ENCODE measurements at regions not wholly inside any gene's neighbourhood (a gene's known extent, or its start where the extent isn't known, plus 50 kb on each side); places are given as distances from the start of the nearest gene placed in this dataset.
"Not testable (repeated sequence)": the region's sequence is repeated elsewhere in the genome, so short reads cannot be mapped to it uniquely, and the experiment has no call there.

GRCh38 chr11:79615425-79615824, 174.6 kb upstream of the TENM4 start:
- no peak overlapping the region for H3K4me3 ChIP-seq
- no peak for DNase-seq (ENCODE audit: low spot score)
- no peak overlapping the region for H3K27ac ChIP-seq
- no peak for TF ChIP-seq CTCF (IDR thresholded peaks at IDR 0.05)

GRCh38 chr11:79610678-79611077, 169.8 kb upstream of the TENM4 start:
- H3K4me3 ChIP-seq = no peak overlapping the region
- DNase-seq (ENCODE audit: low spot score) = no peak
- H3K27ac ChIP-seq = no peak overlapping the region
- TF ChIP-seq CTCF (IDR thresholded peaks at IDR 0.05) = no peak

GRCh38 chr11:79610139-79610538, 169.3 kb upstream of the TENM4 start:
- H3K4me3 ChIP-seq = no peak overlapping the region
- no peak for TF ChIP-seq CTCF (IDR thresholded peaks at IDR 0.05)
- no peak overlapping the region for H3K27ac ChIP-seq
- no peak for DNase-seq (ENCODE audit: low spot score)

DNA sequence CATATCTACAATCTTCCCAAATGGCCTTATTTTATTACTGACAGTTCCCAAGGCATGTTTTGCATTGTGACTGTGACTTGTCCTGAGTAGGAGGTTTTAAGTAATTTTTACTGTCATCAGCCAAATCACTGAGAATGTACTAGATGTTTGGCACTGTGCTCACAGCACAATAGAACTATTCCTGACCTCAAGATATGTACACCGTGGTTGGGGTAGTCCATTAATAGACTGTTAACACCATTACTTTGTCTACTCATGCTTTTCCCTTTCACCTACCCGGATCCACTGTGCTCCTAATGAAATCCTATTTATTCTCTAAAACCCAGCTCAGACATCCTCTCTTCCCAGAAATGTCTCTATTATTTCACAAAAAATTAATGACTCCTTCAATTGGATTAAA, 168.7 kb upstream of the TENM4 start:
- H3K4me3 ChIP-seq = no peak overlapping the region
- no peak for DNase-seq (ENCODE audit: low spot score)
- H3K27ac ChIP-seq = no peak overlapping the region
- TF ChIP-seq CTCF (IDR thresholded peaks at IDR 0.05) = no peak

GRCh38 chr11:79606461-79606860, 165.6 kb upstream of the TENM4 start:
- H3K27ac ChIP-seq; DNase-seq (ENCODE audit: low spot score); H3K4me3 ChIP-seq: not testable (repeated sequence)

GRCh38 chr11:79600711-79601110, 159.9 kb upstream of the TENM4 start:
- TF ChIP-seq CTCF (IDR thresholded peaks at IDR 0.05) = no peak
- DNase-seq (ENCODE audit: low spot score) = no peak
- Histone ChIP-seq H3K4me3 (no peak overlapping the region), H3K27ac (no peak overlapping the region)

DNA sequence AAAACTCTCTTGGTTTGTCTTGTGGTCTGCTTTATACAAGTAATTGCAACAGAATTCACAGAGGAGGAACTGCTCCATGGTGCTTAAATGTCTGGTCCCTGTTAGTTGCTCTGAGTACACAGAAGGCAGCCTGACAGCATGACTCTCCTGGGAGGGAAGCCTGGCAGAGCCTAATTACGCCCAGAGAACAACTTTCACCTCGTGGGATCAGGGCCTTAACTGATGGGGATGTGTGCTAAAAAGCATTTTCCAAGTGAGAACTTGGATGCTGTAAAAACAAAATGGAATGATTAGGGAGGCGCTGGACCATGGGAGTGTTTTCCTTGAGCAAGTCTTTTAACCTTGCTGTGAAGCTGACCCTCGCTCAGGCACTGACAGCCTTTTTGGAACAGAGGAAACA, 154.0 kb upstream of the TENM4 start:
- no peak for TF ChIP-seq CTCF (IDR thresholded peaks at IDR 0.05)
- Histone ChIP-seq H3K4me3 (no peak overlapping the region), H3K27ac (no peak overlapping the region)
- DNase-seq (ENCODE audit: low spot score) = no peak

- Histone ChIP-seq H3K4me3 (no peak overlapping the region), H3K27ac (no peak overlapping the region)
- TF ChIP-seq CTCF (IDR thresholded peaks at IDR 0.05) = no peak
- no peak for DNase-seq (ENCODE audit: low spot score)
Observed at GRCh38 chr11:79592824-79593223, 152.0 kb upstream of the TENM4 start.

Measured in coronary artery (tissue), 2 donors.